A673 (cell line): ENCODE measurements at regions not wholly inside any gene's neighbourhood (a gene's known extent, or its start where the extent isn't known, plus 50 kb on each side); places are given as distances from the start of the nearest gene placed in this dataset.

Source experiments
- BruUV-seq: library from RNA; stranded (reverse); fragments of 400-500 nt; replicated peaks from 2 replicates; lab custom pipeline; 2021; lab: Mats Ljungman, UMichigan
- CTCF ChIA-PET: fragments of 300-600 bp; sonication (Branson Sonifier 250); formaldehyde crosslinking; loops from one replicate; lab custom pipeline; 2022; ENCODE audit warnings: antibody characterized with exemption; lab: Charles Lee
- POLR2A ChIA-PET: fragments of 300-600 bp; sonication (Branson Sonifier 250); formaldehyde crosslinking; loops from one replicate; lab custom pipeline; 2022; ENCODE audit warnings: antibody characterized with exemption; ENCODE audit not compliant: low non-redundant PET; lab: Charles Lee
- DNase-seq: peaks from one replicate; pipeline ENCODE4 v3.0.0-alpha.2; 2015; ENCODE audit warnings: low spot score
- H3K27ac ChIP-seq: fragments of 200-600 bp; sonication (generic); 2 replicates; pipeline ENCODE4 v1.5.1; 2016; ENCODE audit warnings: mixed run types, low read depth, mild to moderate bottlenecking, mixed read lengths, antibody characterized with exemption, low read length; ENCODE audit not compliant: poor library complexity, severe bottlenecking
- H3K27me3 ChIP-seq: fragments of 200-600 bp; sonication (generic); replicated peaks from 2 replicates; pipeline ENCODE4 v1.6.1; 2017; ENCODE audit warnings: mixed run types, low read depth, mild to moderate bottlenecking, mixed read lengths, antibody characterized with exemption, low read length; ENCODE audit not compliant: insufficient read depth, poor library complexity
- H3K36me3 ChIP-seq: fragments of 200-600 bp; sonication (generic); 2 replicates; pipeline ENCODE4 v1.6.1; 2016; ENCODE audit warnings: mixed run types, mild to moderate bottlenecking, mixed read lengths, antibody characterized with exemption, low read length; ENCODE audit not compliant: insufficient read depth, poor library complexity, severe bottlenecking
- H3K4me1 ChIP-seq: fragments of 200-600 bp; sonication (generic); 2 replicates; pipeline ENCODE4 v1.6.1; 2017; ENCODE audit warnings: mixed run types, mild to moderate bottlenecking, mixed read lengths, antibody characterized with exemption, low read length; ENCODE audit not compliant: insufficient read depth, poor library complexity, severe bottlenecking
- H3K4me3 ChIP-seq: fragments of 200-600 bp; sonication (generic); 2 replicates; pipeline ENCODE4 v1.5.1; 2016; ENCODE audit warnings: low read depth, mixed run types, mild to moderate bottlenecking, mixed read lengths, low read length; ENCODE audit not compliant: poor library complexity, severe bottlenecking
- H3K9me3 ChIP-seq: fragments of 200-600 bp; sonication (generic); 2 replicates; pipeline ENCODE4 v1.6.1; 2016; ENCODE audit warnings: mixed run types, low read depth, mild to moderate bottlenecking, mixed read lengths, antibody characterized with exemption, low read length; ENCODE audit not compliant: poor library complexity, severe bottlenecking
- EZH2 ChIP-seq: fragments of 200-600 bp; sonication (generic); IDR thresholded peaks from 2 replicates; pipeline ENCODE4 v1.6.1; 2017; ENCODE audit warnings: borderline replicate concordance, low read depth, mild to moderate bottlenecking, mixed read lengths, antibody characterized with exemption, low read length; ENCODE audit not compliant: poor library complexity, severe bottlenecking
- intact Hi-C: fragments of 100-400 bp; cut with micrococcal nuclease; formaldehyde crosslinking; loops from one replicate; pipeline ENCODE4 v1.10.0; 2022; ENCODE audit not compliant: unreplicated experiment
- TF ChIP-seq, protein P1 (sequence below): fragments of 300-800, 200-600 bp; sonication (generic); conservative IDR thresholded peaks from 2 replicates; pipeline ENCODE4 v1.5.1; 2017; ENCODE audit warnings: low read depth, mild to moderate bottlenecking, antibody characterized with exemption, low read length, moderate library complexity, mixed read lengths

DNA sequence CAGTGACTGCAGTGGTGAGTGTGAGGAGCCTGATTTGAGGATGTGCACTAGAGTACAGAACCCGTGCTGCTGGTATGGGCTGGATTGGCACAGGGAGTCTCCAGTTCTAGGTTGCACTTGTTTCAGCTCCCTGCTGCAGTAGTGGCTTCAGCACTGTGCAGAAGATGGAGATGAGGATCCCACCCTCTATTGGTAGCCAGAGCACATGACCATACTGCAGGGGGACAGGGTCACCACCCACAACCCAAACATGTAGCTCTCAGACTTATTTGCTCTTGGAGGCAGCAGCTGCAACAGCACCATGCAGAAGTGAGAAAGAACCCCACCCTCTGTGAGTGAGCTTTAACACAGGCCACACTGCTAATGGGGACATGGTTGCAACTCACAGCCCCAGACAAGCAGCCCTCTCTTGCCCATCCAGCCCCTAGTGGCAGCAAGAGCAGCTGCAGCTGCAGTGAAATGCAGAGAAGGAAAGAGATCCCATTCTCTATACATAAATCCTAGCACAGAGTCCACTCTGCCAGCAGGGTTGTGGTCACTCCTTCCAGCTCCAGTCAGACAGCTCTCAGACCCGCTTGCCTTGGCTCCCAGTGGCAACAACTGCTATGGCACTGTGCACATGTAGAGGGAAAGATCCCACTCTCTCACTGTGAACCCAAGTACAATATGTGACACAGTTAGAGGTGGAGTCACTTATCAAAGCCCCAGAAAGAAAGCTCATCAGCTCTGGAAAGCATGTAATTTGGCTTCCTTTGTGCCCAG, 51.4 kb upstream of the SCIN start:
- H3K36me3 ChIP-seq: no peaks in the 10 kb centered on the region
- intact Hi-C loops: no loop called here
- no peaks in the 10 kb centered on the region for H3K4me1 ChIP-seq
- BruUV-seq: no TSS peak
- peak; percentile 25 for DNase-seq
- ChIA-PET POLR2A (no interaction called here), CTCF (no interaction called here)
- no peaks in the 10 kb centered on the region for H3K9me3 ChIP-seq
- no peak overlapping the region for H3K27ac ChIP-seq
- TF ChIP-seq EZH2: no peak
- TF ChIP-seq, protein P1, sequence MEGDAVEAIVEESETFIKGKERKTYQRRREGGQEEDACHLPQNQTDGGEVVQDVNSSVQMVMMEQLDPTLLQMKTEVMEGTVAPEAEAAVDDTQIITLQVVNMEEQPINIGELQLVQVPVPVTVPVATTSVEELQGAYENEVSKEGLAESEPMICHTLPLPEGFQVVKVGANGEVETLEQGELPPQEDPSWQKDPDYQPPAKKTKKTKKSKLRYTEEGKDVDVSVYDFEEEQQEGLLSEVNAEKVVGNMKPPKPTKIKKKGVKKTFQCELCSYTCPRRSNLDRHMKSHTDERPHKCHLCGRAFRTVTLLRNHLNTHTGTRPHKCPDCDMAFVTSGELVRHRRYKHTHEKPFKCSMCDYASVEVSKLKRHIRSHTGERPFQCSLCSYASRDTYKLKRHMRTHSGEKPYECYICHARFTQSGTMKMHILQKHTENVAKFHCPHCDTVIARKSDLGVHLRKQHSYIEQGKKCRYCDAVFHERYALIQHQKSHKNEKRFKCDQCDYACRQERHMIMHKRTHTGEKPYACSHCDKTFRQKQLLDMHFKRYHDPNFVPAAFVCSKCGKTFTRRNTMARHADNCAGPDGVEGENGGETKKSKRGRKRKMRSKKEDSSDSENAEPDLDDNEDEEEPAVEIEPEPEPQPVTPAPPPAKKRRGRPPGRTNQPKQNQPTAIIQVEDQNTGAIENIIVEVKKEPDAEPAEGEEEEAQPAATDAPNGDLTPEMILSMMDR: peak; percentile 66
- H3K27me3 ChIP-seq: peaks cover 6% of the 10 kb centered on the region
- H3K4me3 ChIP-seq: no peak overlapping the region

DNA sequence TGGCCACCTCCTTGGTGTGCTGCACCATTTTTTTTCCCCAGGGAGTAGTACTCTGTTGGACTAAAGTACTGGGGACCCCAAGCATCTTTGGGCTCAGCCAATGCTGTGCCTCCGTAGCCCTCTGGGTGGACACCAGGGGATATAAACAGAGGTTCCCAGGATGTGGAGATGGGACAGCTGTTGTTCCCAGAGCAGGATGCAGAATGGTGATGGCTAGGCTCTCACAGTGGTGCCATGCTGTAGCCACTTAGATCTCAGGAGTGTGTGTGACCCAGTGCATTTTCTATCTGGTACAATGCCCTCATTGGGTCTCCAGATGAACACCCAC, 50.9 kb upstream of the SCIN start:
- no peaks in the 10 kb centered on the region for H3K9me3 ChIP-seq
- BruUV-seq: no TSS peak
- no peak overlapping the region for H3K4me3 ChIP-seq
- no peaks in the 10 kb centered on the region for H3K36me3 ChIP-seq
- no peak overlapping the region for H3K27ac ChIP-seq
- ChIA-PET CTCF (no interaction called here), POLR2A (no interaction called here)
- H3K27me3 ChIP-seq: peaks cover 6% of the 10 kb centered on the region
- no peaks in the 10 kb centered on the region for H3K4me1 ChIP-seq
- TF ChIP-seq EZH2: no peak
- TF ChIP-seq, protein P1: no peak
- no peak for DNase-seq
- intact Hi-C loops: no loop called here
